ENCODE measurements at regions not wholly inside any gene's neighbourhood (a gene's known extent, or its start where the extent isn't known, plus 50 kb on each side); places are given as distances from the start of the nearest gene placed in this dataset.
"Not testable (repeated sequence)": the region's sequence is repeated elsewhere in the genome, so short reads cannot be mapped to it uniquely, and the experiment has no call there.

GRCh38 chrX:144188489-144188888 lies 304.6 kb downstream of the UBE2NL start:
- DNase-seq (ENCODE audit: low spot score): not testable (repeated sequence)

GRCh38 chrX:144197057-144197456 lies 313.2 kb downstream of the UBE2NL start:
- not testable (repeated sequence) for DNase-seq (ENCODE audit: low spot score)

GRCh38 chrX:144202726-144203125 lies 318.9 kb downstream of the UBE2NL start:
- not testable (repeated sequence) for DNase-seq (ENCODE audit: low spot score)

- DNase-seq (ENCODE audit: low spot score): not testable (repeated sequence)
Measured at GRCh38 chrX:144208360-144209024, 324.6 kb downstream of the UBE2NL start.

- DNase-seq (ENCODE audit: low spot score): no peak
Measured at GRCh38 chrX:144214651-144215050, 330.8 kb downstream of the UBE2NL start.

- no peak for DNase-seq (ENCODE audit: low spot score)
Measured at GRCh38 chrX:144219035-144219434, 335.2 kb downstream of the UBE2NL start.

- not testable (repeated sequence) for DNase-seq (ENCODE audit: low spot score)
Measured at GRCh38 chrX:144231116-144231785, 347.4 kb downstream of the UBE2NL start.

- DNase-seq (ENCODE audit: low spot score): no peak
Measured at GRCh38 chrX:144253356-144253755, 369.5 kb downstream of the UBE2NL start.

- DNase-seq (ENCODE audit: low spot score): no peak
Measured at GRCh38 chrX:144259054-144259453, 375.2 kb downstream of the UBE2NL start.

- DNase-seq (ENCODE audit: low spot score): no peak
Measured at GRCh38 chrX:144265641-144266040, 381.8 kb downstream of the UBE2NL start.

GRCh38 chrX:144275367-144275766 lies 391.5 kb downstream of the UBE2NL start:
- no peak for DNase-seq (ENCODE audit: low spot score)

GRCh38 chrX:144275843-144276242 lies 392.0 kb downstream of the UBE2NL start:
- no peak for DNase-seq (ENCODE audit: low spot score)

GRCh38 chrX:144293229-144293628 lies 409.4 kb downstream of the UBE2NL start:
- no peak for DNase-seq (ENCODE audit: low spot score)

- no peak for DNase-seq (ENCODE audit: low spot score)
Measured at GRCh38 chrX:144295921-144296320, 412.1 kb downstream of the UBE2NL start.

- DNase-seq (ENCODE audit: low spot score): no peak
Measured at GRCh38 chrX:144297221-144297620, 413.4 kb downstream of the UBE2NL start.

- peak; percentile 0 for DNase-seq (ENCODE audit: low spot score)
Measured at GRCh38 chrX:144327495-144327894, 443.6 kb downstream of the UBE2NL start.

GRCh38 chrX:144333429-144333828 lies 449.6 kb downstream of the UBE2NL start:
- DNase-seq (ENCODE audit: low spot score): no peak

- DNase-seq (ENCODE audit: low spot score): no peak
Measured at GRCh38 chrX:144334577-144334976, 450.7 kb downstream of the UBE2NL start.

GRCh38 chrX:144335402-144335801 lies 451.5 kb downstream of the UBE2NL start:
- no peak for DNase-seq (ENCODE audit: low spot score)

GRCh38 chrX:144379156-144379555 lies 495.3 kb downstream of the UBE2NL start:
- DNase-seq (ENCODE audit: low spot score): no peak

- DNase-seq (ENCODE audit: low spot score): no peak
Measured at GRCh38 chrX:144388738-144389137, 504.9 kb downstream of the UBE2NL start.
